ENCODE measurements at regions not wholly inside any gene's neighbourhood (a gene's known extent, or its start where the extent isn't known, plus 50 kb on each side); places are given as distances from the start of the nearest gene placed in this dataset.
A peak's percentile ranks its signal among the peaks of the same experiment; 100 is the strongest.

- Histone ChIP-seq H3K9me3 (no peaks in the 10 kb centered on the region), H3K36me3 (ENCODE audit: low read depth) (no peaks in the 10 kb centered on the region), H3K4me1 (ENCODE audit: low read depth) (no peaks in the 10 kb centered on the region), H3K4me3 (no peak overlapping the region)
- no peak for DNase-seq
- intact Hi-C loops (cut with DNase I, micrococcal nuclease): no loop called here
- ATAC-seq: no peak
- no peak for TF ChIP-seq CTCF (IDR thresholded peaks at IDR 0.05)
Observed at GRCh38 chrX:40410859-40411258, 169.9 kb upstream of the ATP6AP2 start.

- no peak for ATAC-seq
- Histone ChIP-seq H3K9me3 (no peaks in the 10 kb centered on the region), H3K4me1 (ENCODE audit: low read depth) (no peaks in the 10 kb centered on the region), H3K36me3 (ENCODE audit: low read depth) (no peaks in the 10 kb centered on the region), H3K4me3 (no peak overlapping the region)
- intact Hi-C loops (cut with DNase I, micrococcal nuclease): loop anchor here in 1 of 2 donors (5.0 kb wide), 1 partner anchor 334 kb away; no protein-coding TSS in a partner anchor
- TF ChIP-seq CTCF (IDR thresholded peaks at IDR 0.05): no peak
- DNase-seq: no peak
Observed at GRCh38 chrX:40406330-40406859, 174.4 kb upstream of the ATP6AP2 start.

- intact Hi-C loops (cut with DNase I, micrococcal nuclease): loop anchor here in 1 of 2 donors (5.0 kb wide), 1 partner anchor 333 kb away; no protein-coding TSS in a partner anchor
- H3K4me1 ChIP-seq (ENCODE audit: low read depth): no peaks in the 10 kb centered on the region
- ATAC-seq (no peak), DNase-seq (no peak)
- no peak for TF ChIP-seq CTCF (IDR thresholded peaks at IDR 0.05)
- H3K4me3 ChIP-seq: no peak overlapping the region
- H3K36me3 ChIP-seq (ENCODE audit: low read depth): no peaks in the 10 kb centered on the region
- H3K9me3 ChIP-seq: no peaks in the 10 kb centered on the region
Observed at GRCh38 chrX:40405399-40405798, 175.4 kb upstream of the ATP6AP2 start.

GRCh38 chrX:40403757-40404156 lies 177.0 kb upstream of the ATP6AP2 start:
- no peaks in the 10 kb centered on the region for H3K4me1 ChIP-seq (ENCODE audit: low read depth)
- ATAC-seq (no peak), DNase-seq (no peak)
- TF ChIP-seq CTCF (IDR thresholded peaks at IDR 0.05): no peak
- no peaks in the 10 kb centered on the region for H3K36me3 ChIP-seq (ENCODE audit: low read depth)
- intact Hi-C loops (cut with DNase I, micrococcal nuclease): no loop called here
- H3K4me3 ChIP-seq: no peak overlapping the region
- H3K9me3 ChIP-seq: no peaks in the 10 kb centered on the region

GRCh38 chrX:40402831-40403533 lies 177.8 kb upstream of the ATP6AP2 start:
- Histone ChIP-seq H3K36me3 (ENCODE audit: low read depth) (no peaks in the 10 kb centered on the region), H3K4me3 (no peak overlapping the region), H3K4me1 (ENCODE audit: low read depth) (no peaks in the 10 kb centered on the region), H3K9me3 (no peaks in the 10 kb centered on the region)
- no peak for TF ChIP-seq CTCF (IDR thresholded peaks at IDR 0.05)
- intact Hi-C loops (cut with DNase I, micrococcal nuclease): no loop called here
- peak; percentile 67 for ATAC-seq
- peak in 1 of 3 donors; percentile 19 for DNase-seq
